ENCODE measurements at regions not wholly inside any gene's neighbourhood (a gene's known extent, or its start where the extent isn't known, plus 50 kb on each side); places are given as distances from the start of the nearest gene placed in this dataset.

DNA sequence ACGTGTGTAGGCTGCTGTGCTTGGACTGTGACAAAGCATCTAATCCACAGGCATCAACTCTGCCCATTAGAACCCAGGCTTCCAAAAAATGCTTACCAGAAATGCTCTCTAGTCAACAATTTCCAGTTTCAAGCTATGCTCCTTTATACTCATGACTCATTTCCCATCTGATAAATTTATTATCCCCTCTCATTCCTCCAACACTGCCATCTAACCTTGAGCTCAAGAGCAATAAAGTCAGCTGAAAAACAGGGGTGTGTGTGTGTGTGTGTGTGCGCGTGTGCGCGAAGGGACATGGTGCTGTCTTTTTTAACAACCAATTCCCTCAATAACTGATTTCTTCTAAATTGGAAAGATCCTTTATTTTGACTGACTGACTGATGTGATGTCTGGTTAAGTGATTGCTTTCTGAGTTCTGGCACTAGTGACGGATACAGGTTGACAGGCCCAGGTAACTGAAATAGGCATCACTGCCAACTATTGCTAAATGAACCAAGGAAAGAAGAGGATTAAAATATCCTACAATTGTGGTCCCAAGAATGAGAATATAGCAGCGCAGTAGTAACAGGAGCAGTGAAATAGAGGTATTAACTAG, 405.5 kb downstream of the ZNF385D start:
- TF ChIP-seq POLR2AphosphoS5 (IDR thresholded peaks at IDR 0.05) (peak; percentile 98), MXI1 (conservative IDR thresholded peaks at IDR 0.05; ENCODE audit: poor library complexity, severe bottlenecking) (no peak), RAD21 (conservative IDR thresholded peaks at IDR 0.05) (peak; percentile 29), EP300 (conservative IDR thresholded peaks at IDR 0.05; ENCODE audit: poor library complexity, severe bottlenecking) (peak; percentile 99), SMC3 (conservative IDR thresholded peaks at IDR 0.05; ENCODE audit: poor library complexity) (peak; percentile 27)
- TF ChIP-seq, protein P1, sequence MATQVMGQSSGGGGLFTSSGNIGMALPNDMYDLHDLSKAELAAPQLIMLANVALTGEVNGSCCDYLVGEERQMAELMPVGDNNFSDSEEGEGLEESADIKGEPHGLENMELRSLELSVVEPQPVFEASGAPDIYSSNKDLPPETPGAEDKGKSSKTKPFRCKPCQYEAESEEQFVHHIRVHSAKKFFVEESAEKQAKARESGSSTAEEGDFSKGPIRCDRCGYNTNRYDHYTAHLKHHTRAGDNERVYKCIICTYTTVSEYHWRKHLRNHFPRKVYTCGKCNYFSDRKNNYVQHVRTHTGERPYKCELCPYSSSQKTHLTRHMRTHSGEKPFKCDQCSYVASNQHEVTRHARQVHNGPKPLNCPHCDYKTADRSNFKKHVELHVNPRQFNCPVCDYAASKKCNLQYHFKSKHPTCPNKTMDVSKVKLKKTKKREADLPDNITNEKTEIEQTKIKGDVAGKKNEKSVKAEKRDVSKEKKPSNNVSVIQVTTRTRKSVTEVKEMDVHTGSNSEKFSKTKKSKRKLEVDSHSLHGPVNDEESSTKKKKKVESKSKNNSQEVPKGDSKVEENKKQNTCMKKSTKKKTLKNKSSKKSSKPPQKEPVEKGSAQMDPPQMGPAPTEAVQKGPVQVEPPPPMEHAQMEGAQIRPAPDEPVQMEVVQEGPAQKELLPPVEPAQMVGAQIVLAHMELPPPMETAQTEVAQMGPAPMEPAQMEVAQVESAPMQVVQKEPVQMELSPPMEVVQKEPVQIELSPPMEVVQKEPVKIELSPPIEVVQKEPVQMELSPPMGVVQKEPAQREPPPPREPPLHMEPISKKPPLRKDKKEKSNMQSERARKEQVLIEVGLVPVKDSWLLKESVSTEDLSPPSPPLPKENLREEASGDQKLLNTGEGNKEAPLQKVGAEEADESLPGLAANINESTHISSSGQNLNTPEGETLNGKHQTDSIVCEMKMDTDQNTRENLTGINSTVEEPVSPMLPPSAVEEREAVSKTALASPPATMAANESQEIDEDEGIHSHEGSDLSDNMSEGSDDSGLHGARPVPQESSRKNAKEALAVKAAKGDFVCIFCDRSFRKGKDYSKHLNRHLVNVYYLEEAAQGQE (IDR thresholded peaks at IDR 0.05; ENCODE audit: borderline replicate concordance) = no peak
- no peak overlapping the region for H3K9ac ChIP-seq (ENCODE audit: low read length)
- no peaks in the 10 kb centered on the region for H3K36me3 ChIP-seq (ENCODE audit: insufficient read depth, low read length)
- H3K27me3 ChIP-seq (ENCODE audit: insufficient read depth, low read depth, low read length) = no peaks in the 10 kb centered on the region
- H3K79me2 ChIP-seq (replicated peaks; ENCODE audit: insufficient read depth, low read length) = no peaks in the 10 kb centered on the region
- no peak overlapping the region for H3K4me2 ChIP-seq (ENCODE audit: low read length)
- H4K20me1 ChIP-seq (ENCODE audit: insufficient read depth) = no peaks in the 10 kb centered on the region
- H3K4me3 ChIP-seq (ENCODE audit: low read length) = no peak overlapping the region
- no peaks in the 10 kb centered on the region for H3F3A ChIP-seq (ENCODE audit: insufficient read depth, low read length, poor library complexity, severe bottlenecking)
- no peak overlapping the region for H3K27ac ChIP-seq (ENCODE audit: low read length)
- no peaks in the 10 kb centered on the region for H3K9me2 ChIP-seq (ENCODE audit: insufficient read depth, low read length)
- no peaks in the 10 kb centered on the region for H3K9me3 ChIP-seq (ENCODE audit: low read length)
- H2AFZ ChIP-seq (ENCODE audit: low read depth, low read length) = no peak overlapping the region

DNA sequence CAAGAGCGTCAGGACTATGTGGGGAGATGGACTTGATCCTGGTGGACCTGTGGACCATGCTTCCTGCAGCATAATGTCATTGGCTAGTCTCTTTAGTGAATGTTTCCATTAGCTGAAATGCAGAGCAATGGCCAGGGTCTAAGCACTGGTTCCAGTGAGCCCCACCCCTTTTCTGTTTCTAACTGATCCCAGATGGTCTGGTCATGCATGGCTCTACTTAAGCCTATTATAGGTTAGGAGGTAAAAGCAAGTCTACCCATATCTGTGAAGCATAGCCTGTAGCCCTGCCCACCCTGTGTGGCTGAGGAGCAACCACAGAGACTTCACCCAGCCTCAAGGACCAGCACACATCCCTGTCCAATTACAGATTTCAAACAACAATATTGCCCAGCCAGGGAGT, 419.2 kb downstream of the ZNF385D start:
- no peaks in the 10 kb centered on the region for H3K36me3 ChIP-seq (ENCODE audit: insufficient read depth, low read length)
- H3K4me3 ChIP-seq (ENCODE audit: low read length) = no peak overlapping the region
- no peaks in the 10 kb centered on the region for H3K9me2 ChIP-seq (ENCODE audit: insufficient read depth, low read length)
- no peak overlapping the region for H3K4me2 ChIP-seq (ENCODE audit: low read length)
- H2AFZ ChIP-seq (ENCODE audit: low read depth, low read length) = no peak overlapping the region
- H3K79me2 ChIP-seq (replicated peaks; ENCODE audit: insufficient read depth, low read length) = no peaks in the 10 kb centered on the region
- TF ChIP-seq TAF1 (IDR thresholded peaks at IDR 0.05; ENCODE audit: low read depth) (no peak), MXI1 (conservative IDR thresholded peaks at IDR 0.05; ENCODE audit: poor library complexity, severe bottlenecking) (no peak), EZH2 (IDR thresholded peaks at IDR 0.05; ENCODE audit: borderline replicate concordance, insufficient read depth, low read length, poor library complexity, severe bottlenecking) (no peak), SMC3 (conservative IDR thresholded peaks at IDR 0.05; ENCODE audit: poor library complexity) (no peak), EP300 (conservative IDR thresholded peaks at IDR 0.05; ENCODE audit: poor library complexity, severe bottlenecking) (no peak), RAD21 (conservative IDR thresholded peaks at IDR 0.05) (no peak), POLR2AphosphoS5 (IDR thresholded peaks at IDR 0.05) (no peak)
- TF ChIP-seq, protein P2, sequence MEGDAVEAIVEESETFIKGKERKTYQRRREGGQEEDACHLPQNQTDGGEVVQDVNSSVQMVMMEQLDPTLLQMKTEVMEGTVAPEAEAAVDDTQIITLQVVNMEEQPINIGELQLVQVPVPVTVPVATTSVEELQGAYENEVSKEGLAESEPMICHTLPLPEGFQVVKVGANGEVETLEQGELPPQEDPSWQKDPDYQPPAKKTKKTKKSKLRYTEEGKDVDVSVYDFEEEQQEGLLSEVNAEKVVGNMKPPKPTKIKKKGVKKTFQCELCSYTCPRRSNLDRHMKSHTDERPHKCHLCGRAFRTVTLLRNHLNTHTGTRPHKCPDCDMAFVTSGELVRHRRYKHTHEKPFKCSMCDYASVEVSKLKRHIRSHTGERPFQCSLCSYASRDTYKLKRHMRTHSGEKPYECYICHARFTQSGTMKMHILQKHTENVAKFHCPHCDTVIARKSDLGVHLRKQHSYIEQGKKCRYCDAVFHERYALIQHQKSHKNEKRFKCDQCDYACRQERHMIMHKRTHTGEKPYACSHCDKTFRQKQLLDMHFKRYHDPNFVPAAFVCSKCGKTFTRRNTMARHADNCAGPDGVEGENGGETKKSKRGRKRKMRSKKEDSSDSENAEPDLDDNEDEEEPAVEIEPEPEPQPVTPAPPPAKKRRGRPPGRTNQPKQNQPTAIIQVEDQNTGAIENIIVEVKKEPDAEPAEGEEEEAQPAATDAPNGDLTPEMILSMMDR (IDR thresholded peaks at IDR 0.05; ENCODE audit: poor library complexity, severe bottlenecking) = no peak
- TF ChIP-seq, protein P1 (IDR thresholded peaks at IDR 0.05; ENCODE audit: borderline replicate concordance) = no peak
- H3K27me3 ChIP-seq (ENCODE audit: insufficient read depth, low read depth, low read length) = no peaks in the 10 kb centered on the region
- no peaks in the 10 kb centered on the region for H4K20me1 ChIP-seq (ENCODE audit: insufficient read depth)
- no peak overlapping the region for H3K27ac ChIP-seq (ENCODE audit: low read length)
- H3K9ac ChIP-seq (ENCODE audit: low read length) = no peak overlapping the region
- no peaks in the 10 kb centered on the region for H3F3A ChIP-seq (ENCODE audit: insufficient read depth, low read length, poor library complexity, severe bottlenecking)
- H3K9me3 ChIP-seq (ENCODE audit: low read length) = no peaks in the 10 kb centered on the region

Data from neural cell (in vitro differentiated cells).